ENCODE measurements at regions not wholly inside any gene's neighbourhood (a gene's known extent, or its start where the extent isn't known, plus 50 kb on each side); places are given as distances from the start of the nearest gene placed in this dataset.

GRCh38 chr6:93968126-93968525, 548.8 kb upstream of the EPHA7 start:
- DNase-seq = no peak
- Histone ChIP-seq H3K36me3 (no peaks in the 10 kb centered on the region), H3K4me1 (no peaks in the 10 kb centered on the region), H3K4me3 (ENCODE audit: low read depth, low read length) (no peak overlapping the region), H3K27me3 (no peaks in the 10 kb centered on the region), H3K9me3 (no peaks in the 10 kb centered on the region)
- no peak for TF ChIP-seq CTCF (IDR thresholded peaks at IDR 0.05; ENCODE audit: low read depth, low read length)

DNA sequence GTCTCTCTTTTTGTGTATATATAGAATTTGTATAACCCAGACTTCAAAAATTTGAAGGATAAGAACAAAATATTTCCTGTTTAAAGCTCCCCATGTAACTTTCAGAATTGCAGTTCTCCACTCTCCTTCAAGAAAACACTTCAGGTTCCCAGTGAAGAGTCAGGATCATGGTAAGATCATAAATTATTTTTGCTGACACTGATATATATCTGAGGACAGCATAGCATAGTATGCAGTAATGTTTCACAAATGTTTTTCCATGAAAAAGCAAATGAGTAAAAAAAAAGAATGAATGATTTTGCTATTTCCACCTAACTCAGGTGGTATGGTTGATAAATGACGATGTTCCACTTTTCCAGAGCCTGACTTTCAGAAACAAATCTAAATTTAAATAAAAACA, 545.6 kb upstream of the EPHA7 start:
- Histone ChIP-seq H3K27me3 (no peaks in the 10 kb centered on the region), H3K4me1 (no peaks in the 10 kb centered on the region), H3K9me3 (no peaks in the 10 kb centered on the region), H3K4me3 (ENCODE audit: low read depth, low read length) (no peak overlapping the region), H3K36me3 (no peaks in the 10 kb centered on the region)
- DNase-seq = no peak
- no peak for TF ChIP-seq CTCF (IDR thresholded peaks at IDR 0.05; ENCODE audit: low read depth, low read length)

DNA sequence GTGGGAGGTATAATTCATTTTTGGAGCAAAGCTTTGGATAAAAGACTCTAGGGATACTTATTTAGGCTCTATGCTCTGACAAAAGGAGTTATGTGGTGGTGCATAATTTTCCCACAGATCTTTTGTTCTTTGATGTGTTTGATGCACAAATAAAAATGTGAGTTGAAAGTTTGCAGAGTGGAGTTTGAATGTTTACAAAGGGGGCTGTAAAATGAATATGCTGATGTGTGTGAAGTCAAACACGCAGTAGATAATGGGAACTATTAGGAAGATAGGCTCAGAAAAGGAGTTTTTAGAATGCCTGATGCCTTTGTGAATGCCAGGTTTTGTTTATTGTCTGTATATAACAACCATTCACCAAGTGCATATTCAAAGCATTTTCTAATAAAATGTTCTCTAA, 545.0 kb upstream of the EPHA7 start:
- no peaks in the 10 kb centered on the region for H3K36me3 ChIP-seq
- TF ChIP-seq CTCF (IDR thresholded peaks at IDR 0.05; ENCODE audit: low read depth, low read length) = no peak

GRCh38 chr6:93962566-93962965, 543.2 kb upstream of the EPHA7 start:
- Histone ChIP-seq H3K27me3 (no peaks in the 10 kb centered on the region), H3K4me3 (ENCODE audit: low read depth, low read length) (no peak overlapping the region), H3K36me3 (no peaks in the 10 kb centered on the region), H3K9me3 (no peaks in the 10 kb centered on the region), H3K4me1 (no peaks in the 10 kb centered on the region)
- DNase-seq = no peak
- no peak for TF ChIP-seq CTCF (IDR thresholded peaks at IDR 0.05; ENCODE audit: low read depth, low read length)

More for the DNA sequence above, 545.0 kb upstream of the EPHA7 start:
- Histone ChIP-seq H3K9me3 (no peaks in the 10 kb centered on the region), H3K27me3 (no peaks in the 10 kb centered on the region), H3K4me1 (no peaks in the 10 kb centered on the region), H3K4me3 (ENCODE audit: low read depth, low read length) (no peak overlapping the region)
- DNase-seq = no peak

DNA sequence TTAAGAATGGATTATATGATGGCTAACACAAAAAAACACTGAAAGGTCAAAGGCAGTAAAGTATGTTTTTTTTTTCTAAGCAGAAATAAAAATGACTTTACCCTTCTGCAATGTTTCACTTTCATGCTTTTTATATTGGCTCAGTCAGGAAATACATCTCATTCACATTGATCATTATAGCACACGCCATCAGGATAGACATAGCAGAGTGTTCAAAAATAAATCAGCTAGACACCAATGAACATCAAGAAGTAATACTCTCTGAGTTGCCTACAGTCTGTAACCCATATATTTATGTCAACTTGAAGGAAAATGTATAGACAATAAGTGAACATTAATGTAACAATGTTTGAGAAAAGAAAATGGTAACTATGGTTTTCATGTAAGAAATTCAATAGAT, 535.2 kb upstream of the EPHA7 start:
- Histone ChIP-seq H3K4me1 (no peaks in the 10 kb centered on the region), H3K4me3 (ENCODE audit: low read depth, low read length) (no peak overlapping the region), H3K27me3 (no peaks in the 10 kb centered on the region), H3K36me3 (no peaks in the 10 kb centered on the region), H3K9me3 (no peaks in the 10 kb centered on the region)
- TF ChIP-seq CTCF (IDR thresholded peaks at IDR 0.05; ENCODE audit: low read depth, low read length) = no peak
- DNase-seq = no peak

- H3K36me3 ChIP-seq = no peaks in the 10 kb centered on the region
- H3K9me3 ChIP-seq = no peaks in the 10 kb centered on the region
- no peak overlapping the region for H3K4me3 ChIP-seq (ENCODE audit: low read depth, low read length)
- no peaks in the 10 kb centered on the region for H3K4me1 ChIP-seq
- no peaks in the 10 kb centered on the region for H3K27me3 ChIP-seq
- TF ChIP-seq CTCF (IDR thresholded peaks at IDR 0.05; ENCODE audit: low read depth, low read length) = no peak
- no peak for DNase-seq
Observed at GRCh38 chr6:93943661-93944060, 524.3 kb upstream of the EPHA7 start.

Measured in BE2C (cell line).